ENCODE measurements at regions not wholly inside any gene's neighbourhood (a gene's known extent, or its start where the extent isn't known, plus 50 kb on each side); places are given as distances from the start of the nearest gene placed in this dataset.

DNA sequence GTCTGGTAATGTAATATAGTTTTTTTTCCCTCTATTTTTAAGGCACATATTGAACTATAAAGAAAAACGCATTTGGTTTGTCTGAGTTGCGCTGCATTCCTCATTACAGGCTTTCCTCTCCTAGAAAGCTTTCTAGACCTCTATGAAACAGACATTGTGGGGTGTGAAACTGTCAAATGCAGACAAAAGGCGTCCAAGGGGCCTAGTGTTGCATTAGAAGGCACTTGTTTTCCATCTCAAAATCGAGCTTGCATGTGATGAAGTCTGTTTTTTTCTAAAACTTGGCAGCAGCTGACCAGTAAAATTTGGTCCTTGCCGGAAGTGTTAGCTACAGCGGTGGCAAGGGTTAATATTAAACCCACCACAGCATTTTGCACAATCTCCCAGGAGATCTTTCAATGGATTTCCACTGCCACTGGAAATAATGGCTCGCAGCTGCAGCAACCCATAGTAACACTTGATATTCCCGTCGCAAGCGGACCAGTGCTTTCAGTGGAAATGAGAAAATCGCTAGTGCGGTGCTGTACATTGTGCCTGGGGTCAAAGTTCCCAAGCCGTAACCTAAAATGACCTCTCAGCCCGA, 602.6 kb downstream of the KCNJ2 start:
- Histone ChIP-seq H3K79me2 (ENCODE audit: control insufficient read depth, insufficient read depth, low read length) (no peaks in the 10 kb centered on the region), H3K27me3 (ENCODE audit: control insufficient read depth, extremely low read depth, insufficient read depth, low read length) (no peaks in the 10 kb centered on the region), H3K9me3 (ENCODE audit: control insufficient read depth, low read depth, low read length) (no peaks in the 10 kb centered on the region), H3K4me1 (ENCODE audit: control insufficient read depth, extremely low read depth, insufficient read depth, low read length) (no peaks in the 10 kb centered on the region), H3K36me3 (ENCODE audit: control insufficient read depth in 2 of 2, extremely low read depth in 1 of 2, insufficient read depth in 2 of 2, low read length in 2 of 2) (no peaks in the 10 kb centered on the region), H4K20me1 (ENCODE audit: control insufficient read depth, extremely low read depth, insufficient read depth, low read length) (no peaks in the 10 kb centered on the region), H3K9me1 (ENCODE audit: control insufficient read depth, extremely low read depth, insufficient read depth, low read length) (no peaks in the 10 kb centered on the region), H3K4me2 (ENCODE audit: control insufficient read depth, extremely low read depth, insufficient read depth, low read depth, low read length) (no peak overlapping the region), H3K27ac (ENCODE audit: control insufficient read depth, insufficient read depth, low read length) (no peak overlapping the region), H3K9ac (ENCODE audit: control insufficient read depth, extremely low read depth, insufficient read depth, low read length) (no peak overlapping the region), H3K4me3 (ENCODE audit: control insufficient read depth in 2 of 3, extremely low read depth in 1 of 3, insufficient read depth in 2 of 3, low read depth in 1 of 3, low read length in 3 of 3) (no peak overlapping the region), H2AFZ (ENCODE audit: control insufficient read depth, low read length) (no peak overlapping the region)
- dilution Hi-C loops (cut with MboI; ENCODE audit: extremely low pct_ligation_motif_present, low sequenced_read_pairs): no loop called here
- TF ChIP-seq, protein P1, sequence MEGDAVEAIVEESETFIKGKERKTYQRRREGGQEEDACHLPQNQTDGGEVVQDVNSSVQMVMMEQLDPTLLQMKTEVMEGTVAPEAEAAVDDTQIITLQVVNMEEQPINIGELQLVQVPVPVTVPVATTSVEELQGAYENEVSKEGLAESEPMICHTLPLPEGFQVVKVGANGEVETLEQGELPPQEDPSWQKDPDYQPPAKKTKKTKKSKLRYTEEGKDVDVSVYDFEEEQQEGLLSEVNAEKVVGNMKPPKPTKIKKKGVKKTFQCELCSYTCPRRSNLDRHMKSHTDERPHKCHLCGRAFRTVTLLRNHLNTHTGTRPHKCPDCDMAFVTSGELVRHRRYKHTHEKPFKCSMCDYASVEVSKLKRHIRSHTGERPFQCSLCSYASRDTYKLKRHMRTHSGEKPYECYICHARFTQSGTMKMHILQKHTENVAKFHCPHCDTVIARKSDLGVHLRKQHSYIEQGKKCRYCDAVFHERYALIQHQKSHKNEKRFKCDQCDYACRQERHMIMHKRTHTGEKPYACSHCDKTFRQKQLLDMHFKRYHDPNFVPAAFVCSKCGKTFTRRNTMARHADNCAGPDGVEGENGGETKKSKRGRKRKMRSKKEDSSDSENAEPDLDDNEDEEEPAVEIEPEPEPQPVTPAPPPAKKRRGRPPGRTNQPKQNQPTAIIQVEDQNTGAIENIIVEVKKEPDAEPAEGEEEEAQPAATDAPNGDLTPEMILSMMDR (optimal IDR thresholded peaks at IDR 0.05 in 1 of 3, IDR thresholded peaks at IDR 0.05 in 1 of 3, conservative IDR thresholded peaks at IDR 0.05 in 1 of 3; ENCODE audit: extremely low read depth in 1 of 3, insufficient read depth in 2 of 3, low read length in 3 of 3): no peak
- no peak for TF ChIP-seq EZH2 (IDR thresholded peaks at IDR 0.05; ENCODE audit: low read length)
- DNase-seq (ENCODE audit: low read depth, low spot score): no peak
- no peak for FAIRE-seq

DNA sequence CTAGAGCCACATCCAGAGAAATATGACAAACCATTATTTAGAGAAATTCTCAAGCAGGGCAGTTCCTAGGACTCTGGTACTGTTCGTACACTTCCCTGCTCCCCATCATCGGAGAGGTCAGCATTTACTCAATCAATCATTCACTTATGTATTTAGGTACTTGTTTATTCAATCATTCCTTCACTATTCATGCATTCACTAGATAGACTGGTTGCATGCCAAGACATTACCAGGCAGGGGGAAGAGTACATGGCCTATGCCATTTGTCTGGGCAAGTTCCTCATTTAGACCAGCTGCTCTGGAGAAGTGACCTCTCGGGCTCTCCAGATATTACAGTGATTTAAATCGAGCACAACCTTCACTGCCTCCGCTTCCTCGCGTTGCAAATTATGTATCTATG, 603.4 kb downstream of the KCNJ2 start:
- TF ChIP-seq, protein P1 (optimal IDR thresholded peaks at IDR 0.05 in 1 of 3, IDR thresholded peaks at IDR 0.05 in 1 of 3, conservative IDR thresholded peaks at IDR 0.05 in 1 of 3; ENCODE audit: extremely low read depth in 1 of 3, insufficient read depth in 2 of 3, low read length in 3 of 3): no peak
- no peak for TF ChIP-seq EZH2 (IDR thresholded peaks at IDR 0.05; ENCODE audit: low read length)
- H3K4me2 ChIP-seq (ENCODE audit: control insufficient read depth, extremely low read depth, insufficient read depth, low read depth, low read length): no peak overlapping the region
- FAIRE-seq: no peak

More for the DNA sequence above, 603.4 kb downstream of the KCNJ2 start:
- Histone ChIP-seq H3K36me3 (ENCODE audit: control insufficient read depth in 2 of 2, extremely low read depth in 1 of 2, insufficient read depth in 2 of 2, low read length in 2 of 2) (no peaks in the 10 kb centered on the region), H3K4me3 (ENCODE audit: control insufficient read depth in 2 of 3, extremely low read depth in 1 of 3, insufficient read depth in 2 of 3, low read depth in 1 of 3, low read length in 3 of 3) (no peak overlapping the region), H3K9me3 (ENCODE audit: control insufficient read depth, low read depth, low read length) (no peaks in the 10 kb centered on the region), H3K27me3 (ENCODE audit: control insufficient read depth, extremely low read depth, insufficient read depth, low read length) (no peaks in the 10 kb centered on the region), H3K4me1 (ENCODE audit: control insufficient read depth, extremely low read depth, insufficient read depth, low read length) (no peaks in the 10 kb centered on the region), H3K9me1 (ENCODE audit: control insufficient read depth, extremely low read depth, insufficient read depth, low read length) (no peaks in the 10 kb centered on the region), H3K79me2 (ENCODE audit: control insufficient read depth, insufficient read depth, low read length) (no peaks in the 10 kb centered on the region), H3K27ac (ENCODE audit: control insufficient read depth, insufficient read depth, low read length) (no peak overlapping the region), H4K20me1 (ENCODE audit: control insufficient read depth, extremely low read depth, insufficient read depth, low read length) (no peaks in the 10 kb centered on the region), H3K9ac (ENCODE audit: control insufficient read depth, extremely low read depth, insufficient read depth, low read length) (no peak overlapping the region), H2AFZ (ENCODE audit: control insufficient read depth, low read length) (no peak overlapping the region)
- no peak for DNase-seq (ENCODE audit: low read depth, low spot score)
- dilution Hi-C loops (cut with MboI; ENCODE audit: extremely low pct_ligation_motif_present, low sequenced_read_pairs): no loop called here

Data from keratinocyte (primary cell).